ENCODE measurements at regions not wholly inside any gene's neighbourhood (a gene's known extent, or its start where the extent isn't known, plus 50 kb on each side); places are given as distances from the start of the nearest gene placed in this dataset.

DNA sequence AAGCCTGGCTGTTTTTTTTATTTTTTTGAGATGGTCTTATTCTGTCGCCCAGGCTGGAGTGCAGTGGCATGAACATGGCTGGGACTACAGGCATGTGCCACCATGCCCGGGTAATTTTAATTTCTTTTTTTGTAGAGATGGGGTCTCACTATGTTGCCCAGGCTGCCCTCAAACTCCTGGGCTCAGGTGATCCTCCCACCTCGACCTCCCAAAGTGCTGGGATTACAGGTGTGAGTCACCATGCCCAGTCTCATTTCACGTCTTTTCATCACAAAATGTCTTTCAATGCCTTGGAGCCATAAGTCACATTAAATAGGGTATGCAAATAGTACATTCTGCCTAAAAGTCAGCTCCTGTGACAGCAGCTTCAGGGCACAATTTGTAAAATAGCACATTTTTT lies 52.8 kb downstream of the SOX2 start:
- DNase-seq (ENCODE audit: low spot score): no peak

- no peak for DNase-seq (ENCODE audit: low spot score)
Measured at GRCh38 chr3:181770296-181770695, 58.6 kb downstream of the SOX2 start.

- DNase-seq (ENCODE audit: low spot score): no peak
Measured at GRCh38 chr3:181771120-181771519, 59.4 kb downstream of the SOX2 start.

GRCh38 chr3:181772166-181772565 lies 60.4 kb downstream of the SOX2 start:
- no peak for DNase-seq (ENCODE audit: low spot score)

DNA sequence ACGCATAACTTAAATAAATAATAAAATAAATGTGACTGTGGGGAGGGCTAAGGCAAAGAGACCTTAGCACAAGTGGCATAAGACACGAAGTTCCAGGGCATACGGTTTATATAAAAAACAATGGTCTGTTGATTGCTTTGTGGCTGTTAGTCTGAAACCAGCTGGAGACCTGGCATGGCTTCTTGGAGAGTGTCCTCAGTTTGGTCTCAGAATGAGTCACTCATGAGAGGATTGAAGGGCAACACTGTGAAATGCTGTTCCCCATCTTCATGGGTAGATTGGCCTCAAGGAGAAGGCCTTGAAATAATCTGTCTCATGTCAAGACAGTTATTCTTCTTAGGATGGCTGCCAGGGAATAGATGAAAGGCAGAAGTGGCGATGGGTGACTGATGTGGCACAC lies 62.2 kb downstream of the SOX2 start:
- DNase-seq (ENCODE audit: low spot score): no peak

- DNase-seq (ENCODE audit: low spot score): no peak
Measured at GRCh38 chr3:181782306-181782954, 70.7 kb downstream of the SOX2 start.

DNA sequence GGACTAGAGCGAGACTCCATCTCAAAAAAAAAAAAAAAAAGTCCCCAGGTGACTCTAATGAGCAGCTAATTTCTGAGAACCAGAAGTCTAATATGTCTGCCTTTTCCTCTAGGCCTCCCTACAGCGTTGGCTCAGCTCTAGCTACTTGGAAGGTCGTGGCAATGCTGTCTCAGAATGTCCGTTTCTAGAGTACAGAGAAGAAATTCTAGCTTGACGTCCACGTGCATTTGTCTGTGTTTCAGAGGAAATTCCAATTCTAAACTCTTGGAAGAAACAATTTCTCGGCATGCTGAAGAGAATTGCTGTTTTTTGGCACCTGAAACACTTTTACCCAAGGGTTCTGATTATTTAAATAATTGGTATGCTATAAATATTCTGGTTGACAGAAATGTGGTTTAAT lies 78.8 kb downstream of the SOX2 start:
- DNase-seq (ENCODE audit: low spot score): no peak

- no peak for DNase-seq (ENCODE audit: low spot score)
Measured at GRCh38 chr3:181791056-181791955, 79.6 kb downstream of the SOX2 start.

DNA sequence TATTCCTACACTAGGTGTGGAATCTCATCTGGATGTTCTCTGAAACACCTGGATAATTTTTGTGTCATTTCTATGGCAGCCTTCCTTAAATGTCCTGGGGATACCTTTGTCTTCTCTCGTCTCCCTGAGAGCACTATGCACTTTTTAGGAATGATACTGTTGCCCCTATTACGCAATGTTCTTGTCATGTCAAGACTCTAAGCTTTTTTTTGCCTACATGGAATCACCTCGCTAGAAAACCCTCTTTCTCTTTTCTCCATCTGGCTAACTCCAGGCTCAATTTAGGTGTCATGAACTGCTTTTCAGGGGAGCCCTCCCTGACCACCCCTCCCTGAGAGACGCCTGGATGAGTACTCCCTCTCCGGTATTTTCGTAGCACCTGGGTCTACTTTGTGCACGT lies 81.3 kb downstream of the SOX2 start:
- DNase-seq (ENCODE audit: low spot score): no peak

GRCh38 chr3:181794011-181794790 lies 82.5 kb downstream of the SOX2 start:
- no peak for DNase-seq (ENCODE audit: low spot score)

- DNase-seq (ENCODE audit: low spot score): no peak
Measured at GRCh38 chr3:181796641-181797040, 84.9 kb downstream of the SOX2 start.

- no peak for DNase-seq (ENCODE audit: low spot score)
Measured at GRCh38 chr3:181797431-181797830, 85.7 kb downstream of the SOX2 start.

DNA sequence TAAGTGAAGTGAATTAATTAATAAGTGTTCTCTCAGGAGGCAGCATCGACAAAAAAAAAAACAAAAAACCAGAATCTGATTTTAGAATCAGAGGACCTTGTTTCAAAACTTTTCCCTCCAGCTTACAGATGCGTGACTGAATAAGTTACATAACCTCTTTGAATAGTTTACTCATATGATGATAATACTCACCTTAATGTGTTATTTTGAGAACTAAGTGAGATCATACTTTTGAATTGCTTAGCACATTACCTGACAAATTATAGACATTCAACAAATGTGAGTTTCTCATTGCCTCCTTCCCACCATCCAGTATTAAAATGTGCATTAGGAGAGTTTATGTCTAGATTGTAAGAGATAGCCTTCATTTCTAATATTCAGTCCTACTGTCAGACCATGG lies 94.0 kb downstream of the SOX2 start:
- no peak for DNase-seq (ENCODE audit: low spot score)

GRCh38 chr3:181808053-181808452 lies 96.3 kb downstream of the SOX2 start:
- DNase-seq (ENCODE audit: low spot score): no peak

- no peak for DNase-seq (ENCODE audit: low spot score)
Measured at GRCh38 chr3:181823716-181824115, 112.0 kb downstream of the SOX2 start.

DNA sequence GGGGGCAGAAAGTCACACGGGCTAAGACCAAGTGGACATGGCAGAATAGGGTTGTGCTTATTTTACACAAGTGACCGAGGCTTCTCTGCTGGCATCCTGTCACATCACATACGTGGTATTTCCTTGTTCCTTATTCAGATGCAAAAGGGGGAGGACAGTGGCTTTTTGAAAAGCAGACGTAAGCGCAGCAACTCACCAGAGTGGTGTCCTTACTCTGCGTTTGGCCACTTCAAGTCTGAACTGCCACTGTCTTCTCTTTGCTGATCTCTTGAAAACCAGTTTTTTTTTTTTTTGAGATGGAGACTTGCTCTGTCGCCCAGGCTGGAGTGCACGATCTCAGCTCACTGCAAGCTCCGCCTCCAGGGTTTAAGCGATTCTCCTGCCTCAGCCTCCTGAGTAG lies 113.2 kb downstream of the SOX2 start:
- no peak for DNase-seq (ENCODE audit: low spot score)

DNA sequence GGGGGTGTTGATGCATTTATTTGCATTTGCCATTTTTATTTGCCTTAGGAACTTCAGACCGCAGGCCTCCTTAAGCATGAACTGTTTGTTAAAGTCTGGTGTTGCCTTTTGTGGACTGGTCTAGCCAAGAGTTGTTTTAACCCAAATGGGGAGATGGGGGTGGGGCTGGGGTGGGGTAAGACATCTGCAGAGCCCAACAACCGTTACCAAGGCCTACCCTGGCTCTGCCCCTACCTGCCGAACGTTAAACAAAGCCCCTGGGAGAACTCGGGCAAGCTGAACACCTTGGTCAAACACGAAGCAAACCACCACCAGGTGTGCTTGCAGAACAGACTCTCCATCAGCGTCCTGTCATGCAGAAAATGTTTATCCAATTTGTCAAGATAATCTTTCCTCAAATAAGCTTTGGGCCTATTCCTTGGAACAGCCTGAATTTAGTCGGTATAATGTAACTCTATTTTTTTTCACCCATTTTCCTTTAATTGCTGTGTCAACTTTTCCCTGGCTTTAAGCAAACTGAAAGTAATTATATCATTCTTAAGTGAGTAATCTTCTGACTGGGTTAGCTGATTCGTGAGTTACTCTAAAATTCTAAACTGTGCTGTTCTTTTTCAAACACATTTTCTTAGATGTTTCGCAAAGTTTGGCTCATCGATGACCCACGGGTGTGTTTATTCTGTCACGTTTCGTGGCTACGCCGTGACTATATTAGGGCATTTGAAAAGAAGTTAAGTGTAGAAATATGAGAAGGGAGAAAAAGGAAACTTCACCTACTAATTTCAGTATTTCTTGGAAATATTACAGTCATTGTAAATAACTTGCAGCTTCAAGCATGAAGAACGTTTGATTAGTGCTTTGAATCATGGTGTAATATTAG lies 127.6 kb downstream of the SOX2 start:
- DNase-seq (ENCODE audit: low spot score): no peak

GRCh38 chr3:181839916-181840297 lies 128.2 kb downstream of the SOX2 start:
- no peak for DNase-seq (ENCODE audit: low spot score)

- no peak for DNase-seq (ENCODE audit: low spot score)
Measured at GRCh38 chr3:181844211-181844610, 132.5 kb downstream of the SOX2 start.

DNA sequence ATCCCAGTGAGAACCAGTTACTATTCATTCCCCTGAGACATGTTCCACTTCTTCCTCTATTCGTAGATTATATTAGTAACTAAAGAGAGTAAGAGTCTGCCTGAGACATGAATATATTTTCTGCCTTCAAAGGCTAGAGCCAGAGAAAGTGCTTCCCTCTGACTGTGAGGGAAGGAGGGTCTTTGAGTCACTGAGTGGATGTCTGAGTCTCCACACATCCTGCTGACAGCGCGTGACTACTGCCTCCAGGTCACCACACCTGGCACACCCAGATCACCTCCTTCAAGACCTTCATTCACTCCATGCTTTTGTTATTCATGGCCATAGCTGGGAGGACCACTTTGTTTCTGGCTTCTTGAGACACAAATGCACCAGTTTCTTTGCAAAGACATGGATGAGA lies 135.6 kb downstream of the SOX2 start:
- no peak for DNase-seq (ENCODE audit: low spot score)

DNA sequence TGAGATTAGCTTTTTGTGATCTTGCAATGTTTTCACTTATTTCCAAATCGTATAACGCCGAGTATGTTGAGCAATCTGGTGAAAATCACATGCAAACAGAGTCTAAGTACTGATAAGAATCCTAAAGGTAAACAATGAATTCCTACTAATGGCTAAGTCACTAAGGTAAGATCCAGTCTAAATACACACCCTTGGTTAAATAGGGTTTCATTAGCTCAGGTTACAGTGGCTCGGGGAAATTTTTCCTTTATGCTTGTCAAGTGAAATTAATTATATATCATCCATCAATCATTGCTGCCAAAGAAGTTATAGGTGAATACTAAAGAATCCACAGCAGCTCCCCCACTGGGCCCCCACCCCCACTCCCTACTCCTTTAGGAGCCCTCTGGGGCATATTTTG lies 139.3 kb downstream of the SOX2 start:
- no peak for DNase-seq (ENCODE audit: low spot score)

DNA sequence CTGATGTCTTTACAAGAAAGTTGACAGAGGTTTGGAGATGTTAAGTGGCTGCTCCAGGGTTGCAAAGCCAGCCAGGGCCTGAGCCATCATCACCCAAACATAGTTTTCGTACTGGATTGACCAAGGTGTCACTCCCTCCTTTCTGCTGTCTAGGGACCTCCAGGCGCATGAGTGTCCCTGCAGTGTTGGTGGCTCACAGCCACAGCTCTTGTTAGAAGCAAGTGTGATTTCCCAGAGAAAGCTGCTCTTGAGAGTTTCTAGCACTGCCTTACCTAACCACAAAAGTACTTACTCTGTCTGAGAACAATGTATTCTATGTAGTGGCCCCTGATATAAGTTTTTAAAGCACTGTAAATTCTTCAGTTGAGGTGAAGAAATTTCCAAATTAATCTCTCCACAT lies 144.1 kb downstream of the SOX2 start:
- no peak for DNase-seq (ENCODE audit: low spot score)

All from ecto neural progenitor cell (in vitro differentiated cells).